ENCODE measurements at regions not wholly inside any gene's neighbourhood (a gene's known extent, or its start where the extent isn't known, plus 50 kb on each side); places are given as distances from the start of the nearest gene placed in this dataset.

GRCh38 chr3:81888914-81889557 lies 127.6 kb upstream of the GBE1 start (continued):
- no peak for TF ChIP-seq SREBF2 (IDR thresholded peaks at IDR 0.05)

- no peaks in the 10 kb centered on the region for H3K9me3 ChIP-seq
- TF ChIP-seq MYC (IDR thresholded peaks at IDR 0.05; ENCODE audit: borderline replicate concordance, low read length) (no peak), BHLHE40 (IDR thresholded peaks at IDR 0.05; ENCODE audit: low read depth, low read length) (no peak), ZSCAN20 (CRISPR knock-in tag; IDR thresholded peaks at IDR 0.05) (no peak), REST (IDR thresholded peaks at IDR 0.05) (no peak), RAD21 (conservative IDR thresholded peaks at IDR 0.05 in 1 of 2, IDR thresholded peaks at IDR 0.05 in 1 of 2) (no peak), E2F6 (IDR thresholded peaks at IDR 0.05; ENCODE audit: borderline replicate concordance, low read depth) (no peak), EHMT2 (IDR thresholded peaks at IDR 0.05; ENCODE audit: low read depth) (no peak), NFE2L2 (conservative IDR thresholded peaks at IDR 0.05; ENCODE audit: low read length) (no peak), ATOH8 (CRISPR knock-in tag; IDR thresholded peaks at IDR 0.05; ENCODE audit: low read depth) (no peak), HES2 (IDR thresholded peaks at IDR 0.05) (no peak), ZC3H11A (IDR thresholded peaks at IDR 0.05) (no peak), MAX (IDR thresholded peaks at IDR 0.05) (no peak), FOXS1 (CRISPR knock-in tag; IDR thresholded peaks at IDR 0.05) (no peak), ZNF302 (CRISPR knock-in tag; IDR thresholded peaks at IDR 0.05) (no peak)
- ChIA-PET CTCF (no interaction called here), POLR2A (interaction anchor here (0.5 kb wide), 1 partner anchor 214 kb away, joined by 3 read pairs; no protein-coding TSS in a partner anchor)
- no peak overlapping the region for H3K27ac ChIP-seq
- H3K4me3 ChIP-seq = no peak overlapping the region
- DNase-seq (ENCODE audit: low read depth in 1 of 2, low spot score in 1 of 2) = no peak
- no peak for FAIRE-seq
- H3K4me2 ChIP-seq = no peak overlapping the region
- no peak for ATAC-seq
- no peaks in the 10 kb centered on the region for H3K4me1 ChIP-seq
Observed at GRCh38 chr3:81887448-81887847, 126.0 kb upstream of the GBE1 start.

- ChIA-PET POLR2A (no interaction called here), CTCF (no interaction called here)
- 50% methylated on average over 2 of the region's 2 CpGs for WGBS (ENCODE audit: missing lambda C conversion rate)
- FAIRE-seq (peak; percentile 82), ATAC-seq (no peak), DNase-seq (ENCODE audit: low read depth in 1 of 2, low spot score in 1 of 2) (no peak)
- H3K9me3 ChIP-seq = no peaks in the 10 kb centered on the region
- H3K4me1 ChIP-seq = no peaks in the 10 kb centered on the region
- TF ChIP-seq ESRRA (IDR thresholded peaks at IDR 0.05; ENCODE audit: borderline replicate concordance, low read length) = no peak
- no peak for TF ChIP-seq JUN (IDR thresholded peaks at IDR 0.05)
- no peak for TF ChIP-seq KDM1A (IDR thresholded peaks at IDR 0.05; ENCODE audit: low read depth)
- no peak for TF ChIP-seq RAD21 (conservative IDR thresholded peaks at IDR 0.05 in 1 of 2, IDR thresholded peaks at IDR 0.05 in 1 of 2)
- no peak for TF ChIP-seq MAX (IDR thresholded peaks at IDR 0.05)
- no peak for TF ChIP-seq HOXB5 (CRISPR knock-in tag; IDR thresholded peaks at IDR 0.05)
- no peak for TF ChIP-seq TP53 (CRISPR knock-in tag; IDR thresholded peaks at IDR 0.05)
- TF ChIP-seq ATOH8 (CRISPR knock-in tag; IDR thresholded peaks at IDR 0.05; ENCODE audit: low read depth) = no peak
- TF ChIP-seq USF2 (IDR thresholded peaks at IDR 0.05) = no peak
- TF ChIP-seq JUNB (IDR thresholded peaks at IDR 0.05) = no peak
- TF ChIP-seq ZFP36 (IDR thresholded peaks at IDR 0.05; ENCODE audit: borderline replicate concordance, partially characterized antibody) = no peak
- TF ChIP-seq EHF (CRISPR knock-in tag; IDR thresholded peaks at IDR 0.05) = no peak
- no peak for TF ChIP-seq ELK1 (IDR thresholded peaks at IDR 0.05; ENCODE audit: low read depth, low read length)
- no peak for TF ChIP-seq FOSL2 (IDR thresholded peaks at IDR 0.05)
- no peak for TF ChIP-seq FOSL2 (CRISPR knock-in tag; IDR thresholded peaks at IDR 0.05)
- no peak overlapping the region for H3K4me2 ChIP-seq
- H3K27ac ChIP-seq = no peak overlapping the region
- no peak overlapping the region for H3K4me3 ChIP-seq
Observed at GRCh38 chr3:81886081-81886480, 124.6 kb upstream of the GBE1 start.
